ENCODE measurements at regions not wholly inside any gene's neighbourhood (a gene's known extent, or its start where the extent isn't known, plus 50 kb on each side); places are given as distances from the start of the nearest gene placed in this dataset.

GRCh38 chr1:234773936-234774677 is 164.1 kb upstream of the IRF2BP2 start:
- Mint-ChIP-seq H3K4me1 (peaks cover 42% of the 10 kb centered on the region), H3K27ac (peak overlapping the region; percentile 96), H3K36me3 (ENCODE audit: low read depth) (no peaks in the 10 kb centered on the region), H3K9me3 (no peaks in the 10 kb centered on the region), H3K4me3 (no peak overlapping the region), H3K27me3 (no peaks in the 10 kb centered on the region)
- intact Hi-C loops (cut with micrococcal nuclease), result loop anchor here (2.0 to 5.0 kb wide), 2 partner anchors 153 to 301 kb away; no protein-coding TSS in a partner anchor
- TF ChIP-seq CTCF (IDR thresholded peaks at IDR 0.05), result no peak
- ChIA-PET POLR2A (interaction anchor here (0.7 to 4.4 kb wide), 8 partner anchors 106 to 300 kb away, joined by 3 to 86 read pairs (median 6); partner anchors contain the start of gene IRF2BP2), CTCF (interaction anchor here (1.3 kb wide), 1 partner anchor 309 kb away, joined by 4 read pairs; no protein-coding TSS in a partner anchor)
- ATAC-seq (ENCODE audit: low read depth) (no peak), DNase-seq (no peak)

- ATAC-seq (ENCODE audit: low read depth), result peak; percentile 81
- TF ChIP-seq CTCF (IDR thresholded peaks at IDR 0.05), result no peak
- Mint-ChIP-seq H3K9me3 (no peaks in the 10 kb centered on the region), H3K27ac (peak overlapping the region; percentile 96), H3K27me3 (no peaks in the 10 kb centered on the region), H3K4me1 (peaks cover 57% of the 10 kb centered on the region), H3K4me3 (peak overlapping the region; percentile 77), H3K36me3 (ENCODE audit: low read depth) (no peaks in the 10 kb centered on the region)
- ChIA-PET POLR2A (interaction anchor here (0.5 to 4.4 kb wide), 39 partner anchors 41 to 311 kb away, joined by 3 to 86 read pairs (median 4); partner anchors contain the start of gene IRF2BP2), CTCF (interaction anchor here (0.7 to 1.5 kb wide), 4 partner anchors 9 to 732 kb away, joined by 3 to 5 read pairs (median 3); partner anchors contain the start of gene B3GALNT2)
- DNase-seq, result peak; percentile 66
- intact Hi-C loops (cut with micrococcal nuclease), result loop anchor here (1.0 to 5.0 kb wide), 14 partner anchors 41 to 311 kb away; no protein-coding TSS in a partner anchor
Measured at GRCh38 chr1:234772345-234773147, 162.6 kb upstream of the IRF2BP2 start.

- POLR2A ChIA-PET, result interaction anchor here (0.5 to 4.4 kb wide), 21 partner anchors 40 to 310 kb away, joined by 3 to 86 read pairs (median 6); partner anchors contain the start of gene IRF2BP2
- Mint-ChIP-seq H3K4me1 (peaks cover 62% of the 10 kb centered on the region), H3K9me3 (no peaks in the 10 kb centered on the region), H3K27ac (peak overlapping the region; percentile 96), H3K4me3 (peak overlapping the region; percentile 77), H3K27me3 (no peaks in the 10 kb centered on the region), H3K36me3 (ENCODE audit: low read depth) (no peaks in the 10 kb centered on the region)
- CTCF ChIA-PET, result interaction anchor here (0.7 to 1.5 kb wide), 4 partner anchors 158 to 312 kb away, joined by 3 to 9 read pairs (median 4); no protein-coding TSS in a partner anchor
- ATAC-seq (ENCODE audit: low read depth) (no peak), DNase-seq (no peak)
- intact Hi-C loops (cut with micrococcal nuclease), result loop anchor here (1.0 to 5.0 kb wide), 14 partner anchors 40 to 312 kb away; no protein-coding TSS in a partner anchor
- no peak for TF ChIP-seq CTCF (IDR thresholded peaks at IDR 0.05)
Measured at GRCh38 chr1:234771642-234772344, 161.8 kb upstream of the IRF2BP2 start.

GRCh38 chr1:234770924-234771540 is 161.1 kb upstream of the IRF2BP2 start:
- ChIA-PET POLR2A (interaction anchor here (0.7 to 4.4 kb wide), 18 partner anchors 14 to 304 kb away, joined by 3 to 86 read pairs (median 6); partner anchors contain the start of gene IRF2BP2), CTCF (interaction anchor here (0.7 to 1.3 kb wide), 2 partner anchors 159 to 313 kb away, joined by 3 to 9 read pairs; no protein-coding TSS in a partner anchor)
- intact Hi-C loops (cut with micrococcal nuclease), result loop anchor here (5.0 kb wide), 1 partner anchor 156 kb away; no protein-coding TSS in a partner anchor
- H3K4me3 Mint-ChIP-seq, result no peak overlapping the region
- peaks cover 62% of the 10 kb centered on the region for H3K4me1 Mint-ChIP-seq
- H3K27me3 Mint-ChIP-seq, result no peaks in the 10 kb centered on the region
- no peaks in the 10 kb centered on the region for H3K36me3 Mint-ChIP-seq (ENCODE audit: low read depth)
- peak overlapping the region; percentile 96 for H3K27ac Mint-ChIP-seq
- H3K9me3 Mint-ChIP-seq, result no peaks in the 10 kb centered on the region
- ATAC-seq (ENCODE audit: low read depth), result no peak
- no peak for DNase-seq
- TF ChIP-seq CTCF (IDR thresholded peaks at IDR 0.05), result no peak
